PC-9 (cell line): ENCODE measurements at regions not wholly inside any gene's neighbourhood (a gene's known extent, or its start where the extent isn't known, plus 50 kb on each side); places are given as distances from the start of the nearest gene placed in this dataset.

Experiments used
- BruUV-seq: library from RNA; stranded (reverse); fragments of 400-500 nt; replicated peaks from 2 replicates; lab custom pipeline; 2021; lab: Mats Ljungman, UMichigan
- CTCF ChIA-PET: fragments of 300-600 bp; sonication (Branson Sonifier 250); formaldehyde crosslinking; loops from one replicate; lab custom pipeline; 2022; ENCODE audit warnings: antibody characterized with exemption; lab: Charles Lee
- POLR2A ChIA-PET: fragments of 300-600 bp; sonication (Branson Sonifier 250); formaldehyde crosslinking; loops from one replicate; lab custom pipeline; 2022; ENCODE audit warnings: antibody characterized with exemption; ENCODE audit not compliant: unreplicated experiment; lab: Charles Lee
- DNase-seq, 2 experiments: peaks; one replicate each; pipeline versions ENCODE4 v3.0.0 to v3.0.0-alpha.2; 2015 to 2022; ENCODE audit warnings: mixed read lengths in 1 of 2
- H2AFZ ChIP-seq: fragments of 200-600 bp; sonication (generic); 2 replicates; pipeline ENCODE4 v1.8.1; 2017; ENCODE audit warnings: antibody characterized with exemption
- H3F3A ChIP-seq: fragments of 200-600 bp; sonication (generic); 2 replicates; pipeline ENCODE4 v1.8.1; 2017; ENCODE audit warnings: antibody characterized with exemption, mild to moderate bottlenecking, low read depth; ENCODE audit not compliant: insufficient read depth
- H3K27ac ChIP-seq: fragments of 200-600 bp; sonication (generic); 2 replicates; pipeline ENCODE4 v1.6.1; 2016; ENCODE audit warnings: mixed run types
- H3K27me3 ChIP-seq: fragments of 200-600 bp; sonication (generic); 2 replicates; pipeline ENCODE4 v1.6.1; 2016; ENCODE audit warnings: low read depth, mixed run types; ENCODE audit not compliant: insufficient read depth
- H3K36me3 ChIP-seq: fragments of 200-600 bp; sonication (generic); 2 replicates; pipeline ENCODE4 v1.6.1; 2016; ENCODE audit warnings: low read depth, mixed run types
- H3K4me1 ChIP-seq: fragments of 200-600 bp; sonication (generic); replicated peaks from 2 replicates; pipeline ENCODE4 v1.6.1; 2016; ENCODE audit warnings: mixed run types; ENCODE audit not compliant: insufficient read depth
- H3K4me2 ChIP-seq: fragments of 200-600 bp; sonication (generic); 2 replicates; pipeline ENCODE4 v1.6.1; 2017; ENCODE audit warnings: mixed run types
- H3K4me3 ChIP-seq: fragments of 200-600 bp; sonication (generic); 2 replicates; pipeline ENCODE4 v1.6.1; 2016; ENCODE audit warnings: mixed run types
- H3K79me2 ChIP-seq: fragments of 200-600 bp; sonication (generic); 2 replicates; pipeline ENCODE4 v1.6.1; 2017; ENCODE audit warnings: low read depth, mixed run types
- H3K9me2 ChIP-seq: fragments of 200-600 bp; sonication (generic); 2 replicates; pipeline ENCODE4 v1.8.1; 2017; ENCODE audit warnings: mild to moderate bottlenecking; ENCODE audit not compliant: insufficient read depth
- H3K9me3 ChIP-seq: fragments of 200-600 bp; sonication (generic); 2 replicates; pipeline ENCODE4 v1.8.1; 2016; ENCODE audit warnings: low read depth; ENCODE audit not compliant: insufficient read depth
- H4K20me1 ChIP-seq: fragments of 200-600 bp; sonication (generic); 2 replicates; pipeline ENCODE4 v1.8.1; 2017; ENCODE audit not compliant: insufficient read depth
- CTCF ChIP-seq: fragments of 200-600 bp; sonication (generic); conservative IDR thresholded peaks from 2 replicates; pipeline ENCODE4 v1.6.1; 2017; ENCODE audit warnings: mixed run types, antibody characterized with exemption, mild to moderate bottlenecking, moderate library complexity
- EZH2 ChIP-seq: fragments of 200-600 bp; sonication (generic); IDR thresholded peaks from 2 replicates; pipeline ENCODE4 v1.8.0; 2017; ENCODE audit warnings: antibody characterized with exemption, low read depth
- intact Hi-C: fragments of 100-400 bp; cut with micrococcal nuclease; formaldehyde crosslinking; loops from one replicate; pipeline ENCODE4 v1.10.0; 2022; ENCODE audit not compliant: unreplicated experiment

DNA sequence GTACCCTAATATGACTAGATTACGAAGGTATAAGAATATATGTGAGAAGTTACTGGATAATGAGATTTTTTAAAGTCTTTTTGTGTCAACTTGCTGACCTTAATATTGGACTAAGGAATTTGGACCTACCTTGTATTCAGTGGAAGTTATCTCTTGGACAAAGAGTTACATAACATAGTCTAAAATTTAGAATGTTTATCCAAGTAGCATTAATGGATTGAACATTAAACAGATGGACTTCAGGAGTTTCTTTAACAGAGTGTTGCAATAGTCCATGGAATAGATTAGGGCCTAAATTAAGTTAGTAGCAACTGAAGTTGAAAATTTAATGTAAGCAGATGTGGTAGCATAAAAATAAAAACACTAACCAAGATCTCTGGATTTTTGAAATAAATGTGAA is 266.4 kb downstream of the PYDC2 start:
- Histone ChIP-seq H3K36me3 (no peaks in the 10 kb centered on the region), H3K4me1 (no peaks in the 10 kb centered on the region), H3K4me3 (no peak overlapping the region), H3K9me3 (no peaks in the 10 kb centered on the region), H3K79me2 (no peaks in the 10 kb centered on the region), H2AFZ (no peak overlapping the region), H3F3A (no peaks in the 10 kb centered on the region), H3K9me2 (no peaks in the 10 kb centered on the region; the same call in 1 of the 2 replicates), H3K27me3 (no peaks in the 10 kb centered on the region), H3K4me2 (no peak overlapping the region), H4K20me1 (no peaks in the 10 kb centered on the region), H3K27ac (no peak overlapping the region)
- intact Hi-C loops: no loop called here
- DNase-seq: no peak
- no peak for TF ChIP-seq CTCF
- no peak for TF ChIP-seq EZH2
- no TSS peak for BruUV-seq
- ChIA-PET CTCF (no interaction called here), POLR2A (no interaction called here)

DNA sequence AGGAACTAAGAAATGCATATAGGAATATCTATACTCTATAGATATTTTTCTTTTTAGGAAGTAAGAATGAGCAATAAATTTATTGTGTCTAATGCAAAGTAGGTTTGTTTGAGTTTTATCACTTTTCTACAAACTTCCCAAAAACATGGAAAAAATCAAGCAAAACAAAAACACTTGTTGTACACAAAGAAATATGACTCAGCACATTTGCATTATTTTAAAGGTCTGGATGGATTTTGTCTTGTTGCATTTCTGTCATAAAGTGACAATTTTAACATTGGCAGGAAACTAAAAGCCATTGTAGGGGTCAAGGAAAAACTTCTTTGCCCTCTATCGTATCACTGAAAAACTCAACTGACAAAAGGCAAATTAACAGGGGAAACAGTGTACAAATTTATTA is 267.2 kb downstream of the PYDC2 start:
- DNase-seq: no peak
- Histone ChIP-seq H3K4me1 (no peaks in the 10 kb centered on the region), H3K4me3 (no peak overlapping the region), H3K27me3 (no peaks in the 10 kb centered on the region), H3K9me2 (no peaks in the 10 kb centered on the region; the same call in 1 of the 2 replicates), H4K20me1 (no peaks in the 10 kb centered on the region), H3K4me2 (no peak overlapping the region), H3K79me2 (no peaks in the 10 kb centered on the region), H2AFZ (no peak overlapping the region), H3K9me3 (no peaks in the 10 kb centered on the region), H3K27ac (no peak overlapping the region), H3K36me3 (no peaks in the 10 kb centered on the region), H3F3A (no peaks in the 10 kb centered on the region)
- intact Hi-C loops: no loop called here
- ChIA-PET POLR2A (no interaction called here), CTCF (no interaction called here)
- no peak for TF ChIP-seq EZH2
- TF ChIP-seq CTCF: no peak
- BruUV-seq: no TSS peak

DNA sequence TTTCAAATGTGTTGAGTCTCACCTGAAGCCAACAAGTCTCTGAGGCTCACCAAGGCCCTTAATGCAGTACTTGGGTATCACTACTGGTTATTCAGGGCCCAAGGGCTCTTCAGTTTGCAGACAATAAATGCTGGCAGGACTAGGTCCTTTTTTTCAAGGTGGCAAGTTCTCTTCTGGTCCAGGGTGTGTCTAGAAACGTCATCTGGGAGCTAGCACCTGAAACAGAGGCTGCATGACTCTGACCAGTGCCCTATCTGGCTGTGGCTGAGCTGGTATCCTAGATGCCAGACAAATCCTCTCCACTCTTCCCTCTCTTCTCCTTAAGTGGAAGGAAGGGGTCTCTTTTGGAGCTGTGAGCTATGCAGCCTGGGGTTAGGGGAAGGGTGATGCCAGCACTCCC is 276.8 kb downstream of the PYDC2 start:
- Histone ChIP-seq H3K9me3 (no peaks in the 10 kb centered on the region), H3F3A (no peaks in the 10 kb centered on the region), H3K27me3 (no peaks in the 10 kb centered on the region), H3K9me2 (no peaks in the 10 kb centered on the region), H3K4me2 (no peak overlapping the region), H4K20me1 (no peaks in the 10 kb centered on the region), H2AFZ (no peak overlapping the region), H3K79me2 (no peaks in the 10 kb centered on the region), H3K4me1 (no peaks in the 10 kb centered on the region), H3K4me3 (no peak overlapping the region), H3K27ac (no peak overlapping the region), H3K36me3 (no peaks in the 10 kb centered on the region)
- BruUV-seq: no TSS peak
- TF ChIP-seq EZH2 (no peak), CTCF (no peak)
- ChIA-PET POLR2A (no interaction called here), CTCF (no interaction called here)
- intact Hi-C loops: no loop called here
- no peak for DNase-seq
